Lower leg skin (tissue), 3 donors: ENCODE measurements at regions not wholly inside any gene's neighbourhood (a gene's known extent, or its start where the extent isn't known, plus 50 kb on each side); places are given as distances from the start of the nearest gene placed in this dataset.

Experiments used
- CTCF ChIP-seq, 3 donors: fragments of 450-650 bp; IDR thresholded peaks; one replicate each; pipeline ENCODE4 v1.5.1; 2016; ENCODE audit warnings: antibody characterized with exemption in 3 of 3, mild to moderate bottlenecking in 3 of 3, moderate library complexity in 2 of 3
- POLR2A ChIP-seq, 2 donors: fragments of 450-650 bp; IDR thresholded peaks; one replicate each; pipeline ENCODE4 v1.6.1; 2016 to 2017; ENCODE audit warnings: antibody characterized with exemption in 2 of 2, mild to moderate bottlenecking in 1 of 2, moderate library complexity in 1 of 2

- no peak for TF ChIP-seq CTCF (IDR thresholded peaks at IDR 0.05)
- no peak for TF ChIP-seq POLR2A (IDR thresholded peaks at IDR 0.05)
Measured at GRCh38 chr2:173793709-173794565, 171.2 kb downstream of the SP3 start.
